ENCODE measurements at regions not wholly inside any gene's neighbourhood (a gene's known extent, or its start where the extent isn't known, plus 50 kb on each side); places are given as distances from the start of the nearest gene placed in this dataset.
A peak's percentile ranks its signal among the peaks of the same experiment; 100 is the strongest.

DNA sequence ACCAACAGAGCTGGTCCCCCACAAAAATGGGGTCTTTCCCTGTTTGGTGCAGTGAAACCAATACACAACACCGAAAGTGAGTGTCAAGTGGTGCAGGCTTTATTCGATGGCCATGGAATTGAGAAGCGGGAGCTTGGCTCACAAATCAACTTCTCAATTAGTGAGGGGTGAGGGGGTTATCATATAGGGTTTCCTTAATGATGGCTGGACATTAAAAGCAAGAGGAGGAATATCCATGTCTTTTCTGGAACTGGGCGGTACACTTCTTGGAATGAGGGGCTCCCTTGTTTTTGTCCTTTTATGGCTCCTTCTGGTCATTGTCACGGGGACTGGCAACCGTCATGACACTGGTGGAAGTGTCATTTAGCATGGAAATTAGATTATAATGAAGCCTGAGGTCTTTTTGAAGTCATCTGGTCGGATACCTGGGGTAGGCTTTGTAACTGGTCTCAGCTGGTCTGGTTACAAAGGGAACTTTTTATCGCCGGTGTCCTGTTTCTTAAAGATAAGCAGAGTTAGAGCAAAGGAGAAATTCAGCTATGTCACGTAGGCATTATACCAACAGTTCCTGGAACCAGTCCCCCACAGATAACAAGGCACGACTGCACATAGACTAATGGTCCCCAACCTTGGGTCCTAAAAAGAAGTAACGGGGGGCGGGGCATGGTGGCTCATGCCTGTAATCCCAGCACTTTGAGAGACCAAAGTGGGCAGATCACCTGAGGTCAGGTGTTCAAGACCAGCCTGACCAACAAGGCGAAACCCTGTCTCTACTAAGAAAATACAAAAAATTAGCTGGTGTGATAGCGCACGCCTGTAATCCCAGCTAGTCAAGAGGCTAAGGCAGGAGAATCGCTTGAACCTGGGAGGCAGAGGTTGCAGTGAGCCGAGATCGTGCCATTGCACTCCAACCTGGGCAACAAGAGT lies 93.5 kb upstream of the NDUFV2 start:
- Mint-ChIP-seq H3K27ac (no peak overlapping the region), H3K27me3 (ENCODE audit: low read depth) (peaks cover 7% of the 10 kb centered on the region), H3K4me1 (ENCODE audit: low read depth) (no peaks in the 10 kb centered on the region), H3K9me3 (no peaks in the 10 kb centered on the region), H3K4me3 (no peak overlapping the region), H3K36me3 (ENCODE audit: low read depth) (no peaks in the 10 kb centered on the region)
- intact Hi-C loops (cut with micrococcal nuclease), result no loop called here
- CTCF ChIA-PET, result interaction anchor here (0.6 to 0.7 kb wide), 2 partner anchors 395 to 434 kb away, joined by 3 read pairs; no protein-coding TSS in a partner anchor
- DNase-seq, result no peak

- CTCF ChIA-PET, result interaction anchor here (0.6 kb wide), 1 partner anchor 433 kb away, joined by 3 read pairs; no protein-coding TSS in a partner anchor
- Mint-ChIP-seq H3K9me3 (no peaks in the 10 kb centered on the region), H3K36me3 (ENCODE audit: low read depth) (no peaks in the 10 kb centered on the region), H3K27ac (no peak overlapping the region), H3K4me3 (no peak overlapping the region), H3K4me1 (ENCODE audit: low read depth) (no peaks in the 10 kb centered on the region), H3K27me3 (ENCODE audit: low read depth) (peaks cover 7% of the 10 kb centered on the region)
- DNase-seq, result no peak
- intact Hi-C loops (cut with micrococcal nuclease), result no loop called here
These were observed 92.6 kb upstream of the NDUFV2 start for GRCh38 chr18:9009703-9010488.

- intact Hi-C loops (cut with micrococcal nuclease), result no loop called here
- Mint-ChIP-seq H3K9me3 (no peaks in the 10 kb centered on the region), H3K4me3 (no peak overlapping the region), H3K4me1 (ENCODE audit: low read depth) (no peaks in the 10 kb centered on the region), H3K27me3 (ENCODE audit: low read depth) (peaks cover 7% of the 10 kb centered on the region), H3K27ac (no peak overlapping the region), H3K36me3 (ENCODE audit: low read depth) (no peaks in the 10 kb centered on the region)
- DNase-seq, result no peak
- CTCF ChIA-PET, result interaction anchor here (0.7 to 1.3 kb wide), 2 partner anchors 279 to 319 kb away, joined by 3 read pairs; no protein-coding TSS in a partner anchor
These were observed 91.1 kb upstream of the NDUFV2 start for GRCh38 chr18:9011431-9011830.

DNA sequence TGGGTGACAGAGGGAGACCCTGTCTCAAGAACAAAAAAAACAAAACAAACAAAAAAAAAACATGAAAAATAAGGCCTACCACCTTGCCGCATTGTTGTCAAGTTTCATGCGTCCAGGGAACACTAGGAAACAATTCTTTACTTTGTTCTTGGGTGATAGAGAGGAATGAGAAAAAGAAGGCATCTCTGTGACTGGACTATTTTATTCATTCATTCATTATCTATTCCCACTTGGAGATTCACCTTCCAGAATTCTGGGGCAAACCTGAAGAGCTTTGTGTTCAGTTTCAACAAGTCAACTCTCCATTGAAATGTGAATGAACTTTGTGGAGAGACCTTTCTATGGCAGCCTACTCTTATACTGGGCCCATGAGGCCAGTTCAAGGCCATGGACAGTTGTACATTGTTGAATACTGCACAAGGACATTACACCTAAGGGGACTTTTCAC lies 88.5 kb upstream of the NDUFV2 start:
- Mint-ChIP-seq H3K27ac (no peak overlapping the region), H3K4me1 (ENCODE audit: low read depth) (peaks cover 14% of the 10 kb centered on the region)

DNA sequence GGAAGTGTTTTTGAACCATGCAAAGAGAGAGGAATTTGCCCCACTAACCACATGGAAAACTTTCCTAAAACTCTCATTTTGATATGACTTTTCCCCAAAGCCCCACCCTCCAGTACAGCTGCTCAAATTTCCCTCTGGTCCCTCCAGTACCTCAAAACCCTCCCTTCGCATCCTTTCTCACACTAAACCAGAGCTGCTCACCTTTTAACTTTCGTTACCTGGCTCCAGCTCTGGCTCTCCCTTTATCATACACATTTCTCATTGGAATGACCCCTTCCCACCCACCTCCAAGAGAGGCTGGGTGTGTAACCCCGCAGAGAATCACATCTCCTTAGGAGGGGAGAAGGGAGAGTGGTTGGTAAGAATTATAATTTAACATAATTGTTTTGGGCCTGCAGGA lies 86.8 kb upstream of the NDUFV2 start:
- Mint-ChIP-seq H3K4me1 (ENCODE audit: low read depth) (peaks cover 14% of the 10 kb centered on the region), H3K4me3 (no peak overlapping the region), H3K36me3 (ENCODE audit: low read depth) (no peaks in the 10 kb centered on the region), H3K27me3 (ENCODE audit: low read depth) (peaks cover 10% of the 10 kb centered on the region), H3K27ac (no peak overlapping the region), H3K9me3 (no peaks in the 10 kb centered on the region)
- intact Hi-C loops (cut with micrococcal nuclease), result loop anchor here (2.0 to 5.0 kb wide), 2 partner anchors 132 to 319 kb away; partner anchors contain the start of gene TWSG1
- no peak for DNase-seq
- CTCF ChIA-PET, result interaction anchor here (2.3 kb wide), 1 partner anchor 28 kb away, joined by 8 read pairs; no protein-coding TSS in a partner anchor

More for the DNA sequence above, 88.5 kb upstream of the NDUFV2 start:
- H3K27me3 Mint-ChIP-seq (ENCODE audit: low read depth), result peaks cover 5% of the 10 kb centered on the region
- no peaks in the 10 kb centered on the region for H3K9me3 Mint-ChIP-seq
- intact Hi-C loops (cut with micrococcal nuclease), result no loop called here
- no peak for DNase-seq
- H3K36me3 Mint-ChIP-seq (ENCODE audit: low read depth), result no peaks in the 10 kb centered on the region
- no peak overlapping the region for H3K4me3 Mint-ChIP-seq
- CTCF ChIA-PET, result interaction anchor here (0.6 kb wide), 1 partner anchor 133 kb away, joined by 3 read pairs; no protein-coding TSS in a partner anchor

GRCh38 chr18:9016633-9017166 lies 85.8 kb upstream of the NDUFV2 start:
- Mint-ChIP-seq H3K27me3 (ENCODE audit: low read depth) (peaks cover 8% of the 10 kb centered on the region), H3K36me3 (ENCODE audit: low read depth) (no peaks in the 10 kb centered on the region), H3K4me3 (no peak overlapping the region), H3K9me3 (no peaks in the 10 kb centered on the region), H3K4me1 (ENCODE audit: low read depth) (peaks cover 14% of the 10 kb centered on the region), H3K27ac (no peak overlapping the region)
- DNase-seq, result no peak
- intact Hi-C loops (cut with micrococcal nuclease), result loop anchor here (1.0 to 5.0 kb wide), 4 partner anchors 86 to 406 kb away; partner anchors contain the start of genes NDUFV2 and TWSG1
- CTCF ChIA-PET, result interaction anchor here (1.0 to 2.3 kb wide), 2 partner anchors 29 to 319 kb away, joined by 3 to 8 read pairs; no protein-coding TSS in a partner anchor

DNA sequence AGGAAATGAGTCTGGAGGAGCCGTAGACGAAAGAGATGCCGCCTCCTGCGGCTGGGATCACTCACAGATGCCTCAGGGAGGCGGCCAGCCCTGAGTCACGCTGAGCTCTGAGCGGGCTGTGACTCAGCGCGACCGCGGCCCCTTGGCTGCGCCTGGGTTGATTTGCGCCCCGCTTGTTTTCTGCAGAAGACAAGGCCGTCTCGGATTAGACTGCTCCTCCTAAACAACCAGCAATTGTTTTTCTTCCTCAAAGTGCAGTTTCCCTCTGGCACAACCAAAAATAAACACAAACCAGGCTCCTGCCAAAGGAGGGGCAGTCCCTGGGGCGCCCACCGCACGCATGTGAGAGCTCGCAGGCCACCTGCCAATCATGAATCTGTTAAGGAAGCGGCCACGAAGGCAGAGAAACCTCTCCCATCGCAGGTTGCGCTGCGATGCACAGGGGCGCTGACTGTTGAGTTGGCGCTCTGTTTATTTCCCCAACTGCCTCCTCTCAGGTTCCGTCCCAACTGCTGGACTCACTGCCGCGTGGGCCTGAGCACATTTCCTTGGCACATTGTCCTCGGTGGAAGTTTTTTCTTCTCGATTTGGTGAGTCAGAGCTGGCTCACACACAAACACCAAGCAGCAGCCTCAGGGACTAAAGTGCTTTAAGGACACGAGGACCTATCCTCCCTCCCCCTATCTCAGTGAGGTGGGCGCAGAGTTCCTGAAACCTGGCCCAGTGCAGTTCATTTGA lies 85.2 kb upstream of the NDUFV2 start:
- CTCF ChIA-PET, result interaction anchor here (0.6 to 2.3 kb wide), 3 partner anchors 30 to 1581 kb away, joined by 3 to 8 read pairs (median 4); no protein-coding TSS in a partner anchor

GRCh38 chr18:9017905-9018227 lies 84.6 kb upstream of the NDUFV2 start:
- Mint-ChIP-seq H3K9me3 (no peaks in the 10 kb centered on the region), H3K36me3 (ENCODE audit: low read depth) (no peaks in the 10 kb centered on the region), H3K27ac (no peak overlapping the region), H3K4me1 (ENCODE audit: low read depth) (peaks cover 14% of the 10 kb centered on the region), H3K4me3 (no peak overlapping the region), H3K27me3 (ENCODE audit: low read depth) (peaks cover 8% of the 10 kb centered on the region)
- DNase-seq, result no peak
- CTCF ChIA-PET, result interaction anchor here (0.6 to 2.3 kb wide), 3 partner anchors 30 to 1582 kb away, joined by 3 to 8 read pairs (median 4); no protein-coding TSS in a partner anchor
- intact Hi-C loops (cut with micrococcal nuclease), result loop anchor here (1.0 to 5.0 kb wide), 4 partner anchors 84 to 408 kb away; partner anchors contain the start of genes NDUFV2 and TWSG1

More for the DNA sequence above, 85.2 kb upstream of the NDUFV2 start:
- peaks cover 8% of the 10 kb centered on the region for H3K27me3 Mint-ChIP-seq (ENCODE audit: low read depth)
- peak overlapping the region; percentile 56 for H3K4me3 Mint-ChIP-seq
- DNase-seq, result peak; percentile 84
- peaks cover 14% of the 10 kb centered on the region for H3K4me1 Mint-ChIP-seq (ENCODE audit: low read depth)
- no peak overlapping the region for H3K27ac Mint-ChIP-seq
- H3K9me3 Mint-ChIP-seq, result no peaks in the 10 kb centered on the region
- intact Hi-C loops (cut with micrococcal nuclease), result loop anchor here (1.0 to 5.0 kb wide), 4 partner anchors 85 to 407 kb away; partner anchors contain the start of genes NDUFV2 and TWSG1
- no peaks in the 10 kb centered on the region for H3K36me3 Mint-ChIP-seq (ENCODE audit: low read depth)

DNA sequence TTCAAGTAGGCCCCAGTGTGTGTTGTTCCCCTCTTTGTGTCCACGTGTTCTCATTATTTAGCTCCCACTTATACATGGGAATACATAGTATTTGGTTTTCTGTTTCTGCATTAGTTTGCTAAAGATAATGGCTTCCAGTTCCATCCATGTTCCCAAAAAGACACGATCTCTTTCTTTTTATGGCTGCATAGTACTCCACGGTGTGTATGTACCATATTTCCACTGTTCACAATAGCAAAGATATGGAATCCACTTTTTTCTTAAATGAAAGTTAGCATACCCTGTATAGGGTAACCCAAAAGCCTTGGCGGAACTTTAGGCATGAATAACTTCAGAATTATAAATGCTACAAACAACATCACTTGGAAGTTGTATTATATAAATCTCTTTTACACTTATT lies 83.4 kb upstream of the NDUFV2 start:
- Mint-ChIP-seq H3K27me3 (ENCODE audit: low read depth) (peaks cover 8% of the 10 kb centered on the region), H3K4me1 (ENCODE audit: low read depth) (peaks cover 14% of the 10 kb centered on the region), H3K9me3 (no peaks in the 10 kb centered on the region), H3K4me3 (no peak overlapping the region), H3K27ac (no peak overlapping the region), H3K36me3 (ENCODE audit: low read depth) (no peaks in the 10 kb centered on the region)
- CTCF ChIA-PET, result interaction anchor here (1.1 kb wide), 1 partner anchor 31 kb away, joined by 4 read pairs; no protein-coding TSS in a partner anchor
- no peak for DNase-seq
- intact Hi-C loops (cut with micrococcal nuclease), result loop anchor here (5.0 kb wide), 1 partner anchor 128 kb away; no protein-coding TSS in a partner anchor

GRCh38 chr18:9020221-9020620 lies 82.3 kb upstream of the NDUFV2 start:
- peaks cover 8% of the 10 kb centered on the region for H3K27me3 Mint-ChIP-seq (ENCODE audit: low read depth)
- H3K9me3 Mint-ChIP-seq, result no peaks in the 10 kb centered on the region
- H3K4me3 Mint-ChIP-seq, result no peak overlapping the region
- intact Hi-C loops (cut with micrococcal nuclease), result no loop called here
- CTCF ChIA-PET, result interaction anchor here (1.1 kb wide), 1 partner anchor 32 kb away, joined by 4 read pairs; no protein-coding TSS in a partner anchor
- peaks cover 14% of the 10 kb centered on the region for H3K4me1 Mint-ChIP-seq (ENCODE audit: low read depth)
- no peak for DNase-seq
- no peaks in the 10 kb centered on the region for H3K36me3 Mint-ChIP-seq (ENCODE audit: low read depth)
- no peak overlapping the region for H3K27ac Mint-ChIP-seq

DNA sequence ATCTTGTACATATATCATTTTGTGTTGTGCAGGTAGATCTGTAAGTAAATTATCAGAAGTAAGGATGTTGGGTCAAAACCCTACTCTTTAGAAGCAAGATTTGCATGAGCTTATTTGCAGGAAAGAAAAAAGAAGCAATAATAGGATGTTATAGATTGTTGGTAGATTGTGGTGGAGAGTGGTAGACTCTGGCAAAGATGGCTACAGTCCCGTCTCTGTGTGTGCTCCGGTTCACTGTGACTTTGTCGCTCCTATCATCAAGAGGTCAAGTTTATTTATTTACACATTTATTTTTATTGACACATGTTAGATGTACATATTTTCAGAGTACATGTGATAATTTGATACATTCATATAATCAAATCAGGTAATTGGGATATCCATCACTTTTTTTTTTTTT lies 81.0 kb upstream of the NDUFV2 start:
- Mint-ChIP-seq H3K36me3 (ENCODE audit: low read depth) (no peaks in the 10 kb centered on the region), H3K4me1 (ENCODE audit: low read depth) (peaks cover 14% of the 10 kb centered on the region), H3K27me3 (ENCODE audit: low read depth) (peaks cover 10% of the 10 kb centered on the region), H3K9me3 (no peaks in the 10 kb centered on the region), H3K27ac (no peak overlapping the region), H3K4me3 (no peak overlapping the region)
- intact Hi-C loops (cut with micrococcal nuclease), result no loop called here
- CTCF ChIA-PET, result no interaction called here
- no peak for DNase-seq
